Panc1 (cell line): ENCODE measurements at regions not wholly inside any gene's neighbourhood (a gene's known extent, or its start where the extent isn't known, plus 50 kb on each side); places are given as distances from the start of the nearest gene placed in this dataset.

Source experiments
- CTCF ChIP-seq: fragments of 450-650 bp; IDR thresholded peaks from 2 replicates; pipeline ENCODE4 v1.5.1; 2017; ENCODE audit warnings: mild to moderate bottlenecking
- REST ChIP-seq, 2 experiments: IDR thresholded peaks; 2 replicates each; pipeline ENCODE4 v1.6.1; 2011 to 2012; ENCODE audit warnings: low read depth in 2 of 2, control low read depth in 1 of 2, low read length in 1 of 2, mild to moderate bottlenecking in 1 of 2, moderate library complexity in 1 of 2; ENCODE audit not compliant: insufficient read depth in 1 of 2
- TCF7L2 ChIP-seq: IDR thresholded peaks from 2 replicates; pipeline ENCODE4 v1.6.1; 2011; ENCODE audit warnings: mild to moderate bottlenecking, low read depth, low read length, inconsistent platforms

DNA sequence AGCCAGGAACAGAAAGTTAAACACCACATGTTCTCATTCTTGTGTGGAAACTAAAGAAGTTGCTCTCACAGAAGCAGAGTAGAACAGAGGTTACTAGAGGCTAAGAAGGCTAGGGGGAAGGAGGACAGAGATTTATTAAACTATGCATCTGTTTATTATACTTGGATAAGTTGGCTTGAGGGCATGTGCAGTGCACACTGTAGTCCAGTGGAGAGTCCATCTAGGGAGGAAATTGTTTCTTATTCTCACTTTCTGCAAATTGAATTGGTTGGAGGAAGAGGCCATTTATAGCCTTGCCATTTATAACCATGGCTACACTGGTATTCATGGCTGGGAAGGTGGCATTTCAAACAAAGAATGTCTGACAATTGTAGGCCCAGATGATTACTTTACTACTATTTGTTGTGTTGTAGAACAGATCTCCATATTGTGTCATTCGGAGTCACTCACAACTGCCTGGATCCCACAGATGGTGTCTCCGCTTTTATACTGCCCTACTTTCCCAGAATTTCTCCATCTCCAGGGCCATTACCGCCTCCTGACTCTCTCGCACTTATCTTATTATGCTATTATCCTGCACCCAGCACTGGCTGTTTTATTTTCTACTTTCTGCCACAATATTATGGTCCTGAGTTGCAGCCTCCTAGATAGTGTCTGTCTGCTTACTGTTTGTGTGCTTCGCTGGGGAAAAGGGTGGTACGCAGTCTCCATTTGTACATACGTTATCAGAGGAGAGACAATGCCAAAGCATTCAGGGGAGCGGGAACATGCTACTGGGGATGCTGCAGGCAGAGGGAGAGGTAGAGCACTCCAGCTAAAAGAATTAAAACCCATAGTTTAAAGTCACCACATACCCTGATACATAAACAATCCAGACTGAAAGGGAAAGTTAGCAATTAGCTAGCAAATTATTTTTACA is 169.3 kb upstream of the BLID start:
- TF ChIP-seq CTCF (no peak), REST (IDR thresholded peaks at IDR 0.05; ENCODE audit: insufficient read depth in 1 of 2, low read depth in 2 of 2, low read length in 1 of 2) (no peak), TCF7L2 (no peak)
